ENCODE measurements at regions not wholly inside any gene's neighbourhood (a gene's known extent, or its start where the extent isn't known, plus 50 kb on each side); places are given as distances from the start of the nearest gene placed in this dataset.

GRCh38 chr12:19867970-19868369, 428.7 kb downstream of the AEBP2 start:
- Histone ChIP-seq H3K27me3 (ENCODE audit: control insufficient read depth in 4 of 4, insufficient read depth in 4 of 4, low read length in 3 of 4) (no peaks in the 10 kb centered on the region), H3K27ac (ENCODE audit: low read depth in 1 of 2, low read length in 2 of 2) (no peak overlapping the region), H3K4me3 (ENCODE audit: low read depth in 1 of 3, low read length in 3 of 3) (no peak overlapping the region), H3K36me3 (ENCODE audit: control insufficient read depth in 4 of 4, insufficient read depth in 3 of 4, low read depth in 1 of 4, low read length in 3 of 4) (no peaks in the 10 kb centered on the region), H3K9me3 (ENCODE audit: control insufficient read depth in 4 of 4, low read length in 3 of 4) (no peaks in the 10 kb centered on the region), H3K4me1 (ENCODE audit: control insufficient read depth in 4 of 4, insufficient read depth in 4 of 4, low read length in 3 of 4) (no peaks in the 10 kb centered on the region), H3K9ac (ENCODE audit: low read depth in 1 of 2, low read length in 2 of 2) (no peak overlapping the region)
- TF ChIP-seq SP1 (IDR thresholded peaks at IDR 0.05) (no peak), FOXA2 (IDR thresholded peaks at IDR 0.05) (no peak), RXRA (IDR thresholded peaks at IDR 0.05) (no peak), ATF3 (IDR thresholded peaks at IDR 0.05) (no peak), YY1 (IDR thresholded peaks at IDR 0.05) (no peak), HNF4G (IDR thresholded peaks at IDR 0.05) (no peak)
- no peak for DNase-seq (ENCODE audit: low spot score)
- 36% methylated on average over 2 of the region's 2 CpGs for WGBS

- Histone ChIP-seq H3K27me3 (ENCODE audit: control insufficient read depth in 4 of 4, insufficient read depth in 4 of 4, low read length in 3 of 4) (no peaks in the 10 kb centered on the region), H3K27ac (ENCODE audit: low read depth in 1 of 2, low read length in 2 of 2) (no peak overlapping the region), H3K4me3 (ENCODE audit: low read depth in 1 of 3, low read length in 3 of 3) (no peak overlapping the region), H3K36me3 (ENCODE audit: control insufficient read depth in 4 of 4, insufficient read depth in 3 of 4, low read depth in 1 of 4, low read length in 3 of 4) (no peaks in the 10 kb centered on the region), H3K4me1 (ENCODE audit: control insufficient read depth in 4 of 4, insufficient read depth in 4 of 4, low read length in 3 of 4) (no peaks in the 10 kb centered on the region), H3K9ac (ENCODE audit: low read depth in 1 of 2, low read length in 2 of 2) (no peak overlapping the region), H3K9me3 (ENCODE audit: control insufficient read depth in 4 of 4, low read length in 3 of 4) (no peaks in the 10 kb centered on the region)
- 92% methylated on average over 5 of the region's 5 CpGs for WGBS
- no peak for TF ChIP-seq FOXA1 (IDR thresholded peaks at IDR 0.05)
- no peak for TF ChIP-seq CTCF (IDR thresholded peaks at IDR 0.05; ENCODE audit: low read depth, low read length, missing input control)
- no peak for TF ChIP-seq FOXA2 (IDR thresholded peaks at IDR 0.05)
- no peak for TF ChIP-seq RAD21 (IDR thresholded peaks at IDR 0.05)
- no peak for TF ChIP-seq REST (IDR thresholded peaks at IDR 0.05)
- no peak for TF ChIP-seq HNF4G (IDR thresholded peaks at IDR 0.05)
- no peak for DNase-seq (ENCODE audit: low spot score)
Observed at GRCh38 chr12:19869413-19869812, 430.1 kb downstream of the AEBP2 start.

GRCh38 chr12:19872621-19873540, 433.6 kb downstream of the AEBP2 start:
- DNase-seq (ENCODE audit: low spot score) = no peak
- H3K27ac ChIP-seq (ENCODE audit: low read depth in 1 of 2, low read length in 2 of 2) = no peak overlapping the region
- H3K9me3 ChIP-seq (ENCODE audit: control insufficient read depth in 4 of 4, low read length in 3 of 4) = no peaks in the 10 kb centered on the region
- no peak overlapping the region for H3K9ac ChIP-seq (ENCODE audit: low read depth in 1 of 2, low read length in 2 of 2)
- no peaks in the 10 kb centered on the region for H3K27me3 ChIP-seq (ENCODE audit: control insufficient read depth in 4 of 4, insufficient read depth in 4 of 4, low read length in 3 of 4)
- H3K36me3 ChIP-seq (ENCODE audit: control insufficient read depth in 4 of 4, insufficient read depth in 3 of 4, low read depth in 1 of 4, low read length in 3 of 4) = no peaks in the 10 kb centered on the region
- no peak for TF ChIP-seq SP1 (IDR thresholded peaks at IDR 0.05)
- no peak for TF ChIP-seq MAX (IDR thresholded peaks at IDR 0.05)
- no peak for TF ChIP-seq REST (IDR thresholded peaks at IDR 0.05)
- no peak for TF ChIP-seq FOXA1 (IDR thresholded peaks at IDR 0.05)
- TF ChIP-seq YY1 (IDR thresholded peaks at IDR 0.05) = no peak
- H3K4me3 ChIP-seq (ENCODE audit: low read depth in 1 of 3, low read length in 3 of 3) = no peak overlapping the region
- WGBS = 88% methylated on average over 9 of the region's 9 CpGs
- H3K4me1 ChIP-seq (ENCODE audit: control insufficient read depth in 4 of 4, insufficient read depth in 4 of 4, low read length in 3 of 4) = no peaks in the 10 kb centered on the region
